ENCODE measurements at regions not wholly inside any gene's neighbourhood (a gene's known extent, or its start where the extent isn't known, plus 50 kb on each side); places are given as distances from the start of the nearest gene placed in this dataset.

- TF ChIP-seq CTCF (IDR thresholded peaks at IDR 0.05) (no peak), POLR2A (IDR thresholded peaks at IDR 0.05) (no peak), POLR2AphosphoS5 (IDR thresholded peaks at IDR 0.05) (no peak)
Measured at GRCh38 chr7:22875470-22875869, 52.8 kb upstream of the TOMM7 start.
